ENCODE measurements at regions not wholly inside any gene's neighbourhood (a gene's known extent, or its start where the extent isn't known, plus 50 kb on each side); places are given as distances from the start of the nearest gene placed in this dataset.

DNA sequence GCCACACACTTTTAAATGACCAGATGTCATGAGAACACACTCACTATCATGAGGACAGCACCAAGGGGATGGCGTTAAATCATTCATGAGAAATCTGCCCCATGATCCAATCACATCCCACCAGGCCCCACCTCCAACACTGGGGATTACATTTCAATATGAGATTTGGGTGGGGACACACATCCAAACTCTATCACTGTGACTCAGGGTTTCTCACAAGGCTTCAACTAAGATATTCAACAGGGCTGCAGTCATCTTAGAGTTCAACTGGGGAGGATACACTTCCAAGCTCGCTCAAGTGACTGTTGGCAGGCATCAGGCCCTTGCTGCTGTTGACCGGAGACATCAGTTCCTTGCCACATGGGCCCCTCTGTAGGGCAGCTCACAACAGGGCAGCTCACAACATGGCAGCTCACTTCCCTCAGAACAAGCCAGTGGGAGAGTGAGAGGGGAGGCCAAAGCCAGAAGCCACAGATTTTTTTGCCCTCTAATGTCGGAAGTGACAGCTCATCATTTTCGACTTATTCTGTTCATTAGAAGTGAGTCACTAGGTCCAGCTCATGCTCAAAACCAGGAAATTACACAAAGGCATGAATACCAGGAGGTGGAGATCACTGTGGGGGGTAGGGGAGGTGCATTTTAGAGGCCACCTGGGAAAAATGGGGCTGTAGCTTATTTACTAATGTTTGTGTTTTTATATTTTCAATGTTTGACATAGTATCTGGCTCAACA lies 50.8 kb upstream of the PTHLH start:
- Histone ChIP-seq H3K4me3 (no peak overlapping the region), H3K27ac (no peak overlapping the region), H3K27me3 (no peaks in the 10 kb centered on the region), H3K9me3 (no peaks in the 10 kb centered on the region), H3K36me3 (no peaks in the 10 kb centered on the region), H3K4me1 (no peaks in the 10 kb centered on the region)
- ATAC-seq: no peak
- intact Hi-C loops (cut with DNase I): no loop called here
- DNase-seq: no peak
- TF ChIP-seq, protein P1, sequence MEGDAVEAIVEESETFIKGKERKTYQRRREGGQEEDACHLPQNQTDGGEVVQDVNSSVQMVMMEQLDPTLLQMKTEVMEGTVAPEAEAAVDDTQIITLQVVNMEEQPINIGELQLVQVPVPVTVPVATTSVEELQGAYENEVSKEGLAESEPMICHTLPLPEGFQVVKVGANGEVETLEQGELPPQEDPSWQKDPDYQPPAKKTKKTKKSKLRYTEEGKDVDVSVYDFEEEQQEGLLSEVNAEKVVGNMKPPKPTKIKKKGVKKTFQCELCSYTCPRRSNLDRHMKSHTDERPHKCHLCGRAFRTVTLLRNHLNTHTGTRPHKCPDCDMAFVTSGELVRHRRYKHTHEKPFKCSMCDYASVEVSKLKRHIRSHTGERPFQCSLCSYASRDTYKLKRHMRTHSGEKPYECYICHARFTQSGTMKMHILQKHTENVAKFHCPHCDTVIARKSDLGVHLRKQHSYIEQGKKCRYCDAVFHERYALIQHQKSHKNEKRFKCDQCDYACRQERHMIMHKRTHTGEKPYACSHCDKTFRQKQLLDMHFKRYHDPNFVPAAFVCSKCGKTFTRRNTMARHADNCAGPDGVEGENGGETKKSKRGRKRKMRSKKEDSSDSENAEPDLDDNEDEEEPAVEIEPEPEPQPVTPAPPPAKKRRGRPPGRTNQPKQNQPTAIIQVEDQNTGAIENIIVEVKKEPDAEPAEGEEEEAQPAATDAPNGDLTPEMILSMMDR (IDR thresholded peaks at IDR 0.05): no peak
- 76 to 88% methylated on average over 5 of the region's 5 CpGs for WGBS, 2 donors

- intact Hi-C loops (cut with DNase I): no loop called here
- no peaks in the 10 kb centered on the region for H3K27me3 ChIP-seq
- TF ChIP-seq, protein P1 (IDR thresholded peaks at IDR 0.05): no peak
- H3K4me1 ChIP-seq: no peaks in the 10 kb centered on the region
- ATAC-seq (no peak), DNase-seq (no peak)
- 61 to 66% methylated on average over 3 of the region's 3 CpGs for WGBS, 2 donors
- no peaks in the 10 kb centered on the region for H3K9me3 ChIP-seq
- H3K36me3 ChIP-seq: no peaks in the 10 kb centered on the region
- H3K27ac ChIP-seq: no peak overlapping the region
- H3K4me3 ChIP-seq: no peak overlapping the region
Measured at GRCh38 chr12:28024231-28024995, 51.9 kb upstream of the PTHLH start.

GRCh38 chr12:28025821-28026505 lies 53.4 kb upstream of the PTHLH start:
- TF ChIP-seq, protein P1 (IDR thresholded peaks at IDR 0.05): no peak
- Histone ChIP-seq H3K4me1 (no peaks in the 10 kb centered on the region), H3K36me3 (no peaks in the 10 kb centered on the region), H3K27me3 (no peaks in the 10 kb centered on the region), H3K27ac (no peak overlapping the region), H3K4me3 (no peak overlapping the region), H3K9me3 (no peaks in the 10 kb centered on the region)
- intact Hi-C loops (cut with DNase I): no loop called here
- ATAC-seq: no peak
- no peak for DNase-seq
- WGBS, 2 donors: 87 to 90% methylated on average over 11 of the region's 11 CpGs

- Histone ChIP-seq H3K27ac (no peak overlapping the region), H3K27me3 (no peaks in the 10 kb centered on the region), H3K9me3 (no peaks in the 10 kb centered on the region), H3K4me1 (no peaks in the 10 kb centered on the region), H3K36me3 (no peaks in the 10 kb centered on the region), H3K4me3 (no peak overlapping the region)
- TF ChIP-seq, protein P1 (IDR thresholded peaks at IDR 0.05): no peak
- DNase-seq (no peak), ATAC-seq (no peak)
- intact Hi-C loops (cut with DNase I): no loop called here
- WGBS, 2 donors: 89 to 95% methylated on average over 5 of the region's 5 CpGs
Measured at GRCh38 chr12:28026701-28027100, 54.2 kb upstream of the PTHLH start.
